GM12878 (cell line): ENCODE measurements at regions not wholly inside any gene's neighbourhood (a gene's known extent, or its start where the extent isn't known, plus 50 kb on each side); places are given as distances from the start of the nearest gene placed in this dataset.

Experiments used
- ATAC-seq: fragments of 200-7000 bp; cut with Tn5 transposase; 3 replicates; pipeline ENCODE4 v1.9.1; 2020; ENCODE audit warnings: mild to moderate bottlenecking, moderate library complexity
- BruUV-seq: library from RNA; stranded (reverse); fragments of 400-500 nt; replicated peaks from 2 replicates; lab custom pipeline; 2021; lab: Mats Ljungman, UMichigan
- CTCF ChIA-PET: fragments of 300-600 bp; sonication (Branson Sonifier 250); formaldehyde crosslinking; extraction: SDS; loops from one replicate; lab custom pipeline; 2021; ENCODE audit warnings: inconsistent platforms; lab: Yijun Ruan, JAX
- POLR2A ChIA-PET: fragments of 350-600 bp; formaldehyde crosslinking; extraction: SDS; loops from one replicate; lab custom pipeline; 2021; ENCODE audit warnings: inconsistent platforms; lab: Charles Lee
- RAD21 ChIA-PET: fragments of 300-600 bp; sonication (Branson Sonifier 250); formaldehyde crosslinking; loops from one replicate; lab custom pipeline; 2023; ENCODE audit warnings: antibody characterized with exemption; ENCODE audit not compliant: unreplicated experiment; lab: Charles Lee
- SMC1A ChIA-PET: fragments of 300-600 bp; sonication (Branson Sonifier 250); formaldehyde crosslinking; loops from one replicate; lab custom pipeline; 2023; ENCODE audit not compliant: unreplicated experiment, uncharacterized antibody; lab: Charles Lee
- DNase-seq: peaks from one replicate; pipeline ENCODE4 v3.0.0-alpha.2; 2011; ENCODE audit warnings: low read depth, low spot score
- FAIRE-seq: peaks from 3 replicates; lab custom pipeline; 2011; peaks lifted over from hg19 to GRCh38; lab: Jason Lieb, UNC
- H2AFZ ChIP-seq: 2 replicates; pipeline ENCODE4 v1.6.0; 2011; ENCODE audit warnings: low read depth, low read length, control low read depth; ENCODE audit not compliant: control insufficient read depth
- H3K27ac ChIP-seq: 2 replicates; pipeline ENCODE4 v1.5.1; 2011; ENCODE audit warnings: control low read depth; ENCODE audit not compliant: control insufficient read depth, insufficient read depth
- H3K27me3 ChIP-seq, 2 experiments: replicated peaks in 1 of 2; 2 replicates each; pipeline versions ENCODE4 v1.6.0 to v1.6.1; 2011; ENCODE audit warnings: low read length in 1 of 2; ENCODE audit not compliant: control insufficient read depth in 2 of 2, insufficient read depth in 2 of 2
- H3K36me3 ChIP-seq, 2 experiments: 2 replicates each; pipeline ENCODE4 v1.5.1; 2011; ENCODE audit warnings: low read length in 1 of 2; ENCODE audit not compliant: control insufficient read depth in 2 of 2, insufficient read depth in 2 of 2
- H3K4me1 ChIP-seq: 2 replicates; pipeline ENCODE4 v1.6.1; 2011; ENCODE audit warnings: mild to moderate bottlenecking, low read length, moderate library complexity, mixed read lengths; ENCODE audit not compliant: control insufficient read depth, insufficient read depth
- H3K4me2 ChIP-seq: 2 replicates; pipeline ENCODE4 v1.6.0; 2011; ENCODE audit warnings: control low read depth; ENCODE audit not compliant: control insufficient read depth, insufficient read depth
- H3K4me3 ChIP-seq: fragments of 200-600 bp; sonication (generic); 2 replicates; pipeline ENCODE4 v1.5.1; 2016
- H3K79me2 ChIP-seq: 2 replicates; pipeline ENCODE4 v1.6.0; 2011; ENCODE audit warnings: low read length; ENCODE audit not compliant: control insufficient read depth, insufficient read depth
- H3K9ac ChIP-seq: 2 replicates; pipeline ENCODE4 v1.8.0; 2011; ENCODE audit warnings: low read length, control low read depth, mixed read lengths; ENCODE audit not compliant: control insufficient read depth, insufficient read depth
- H3K9me3 ChIP-seq: replicated peaks from 3 replicates; pipeline ENCODE4 v1.5.1; 2011; ENCODE audit warnings: mild to moderate bottlenecking, low read length; ENCODE audit not compliant: control insufficient read depth, insufficient read depth
- H4K20me1 ChIP-seq: 2 replicates; pipeline ENCODE4 v1.6.0; 2011; ENCODE audit not compliant: control insufficient read depth, insufficient read depth
- EED ChIP-seq: sonication (generic); IDR thresholded peaks from 2 replicates; pipeline ENCODE4 v1.6.1; 2016; ENCODE audit warnings: antibody characterized with exemption, low read depth
- NFIC ChIP-seq: IDR thresholded peaks from 2 replicates; pipeline ENCODE4 v1.6.1; 2012; ENCODE audit warnings: low read depth, mild to moderate bottlenecking, inconsistent platforms, low read length, moderate library complexity
- SMAD1 ChIP-seq: fragments of 450-650 bp; IDR thresholded peaks from 2 replicates; pipeline ENCODE4 v1.6.1; 2018; ENCODE audit warnings: mild to moderate bottlenecking, low read depth; ENCODE audit not compliant: partially characterized antibody
- TAF1 ChIP-seq: IDR thresholded peaks from 2 replicates; pipeline ENCODE4 v1.6.1; 2011; ENCODE audit warnings: mild to moderate bottlenecking, low read depth, low read length, borderline replicate concordance
- WGBS: methylation state at CpG from one replicate; pipeline ENCODE4 v1.1.6; 2016; ENCODE audit warnings: low lambda C conversion rate; ENCODE audit not compliant: insufficient replicate concordance, insufficient coverage; ENCODE audit errors: missing lambda C conversion rate; 5-methylcytosine and 5-hydroxymethylcytosine counted together
- in situ Hi-C: fragments of 300-500 bp; cut with MboI; formaldehyde crosslinking; loops from 9 replicates; pipeline ENCODE4 v1.14.3; 2018; ENCODE audit warnings: mixed read lengths
- intact Hi-C: fragments of 100-400 bp; cut with micrococcal nuclease; formaldehyde crosslinking; loops from one replicate; pipeline ENCODE4 v1.14.2; 2022; ENCODE audit not compliant: unreplicated experiment
- TF ChIP-seq, protein P1 (sequence below): IDR thresholded peaks from 2 replicates; pipeline ENCODE4 v1.6.1; 2012; ENCODE audit warnings: mild to moderate bottlenecking, low read depth, low read length

DNA sequence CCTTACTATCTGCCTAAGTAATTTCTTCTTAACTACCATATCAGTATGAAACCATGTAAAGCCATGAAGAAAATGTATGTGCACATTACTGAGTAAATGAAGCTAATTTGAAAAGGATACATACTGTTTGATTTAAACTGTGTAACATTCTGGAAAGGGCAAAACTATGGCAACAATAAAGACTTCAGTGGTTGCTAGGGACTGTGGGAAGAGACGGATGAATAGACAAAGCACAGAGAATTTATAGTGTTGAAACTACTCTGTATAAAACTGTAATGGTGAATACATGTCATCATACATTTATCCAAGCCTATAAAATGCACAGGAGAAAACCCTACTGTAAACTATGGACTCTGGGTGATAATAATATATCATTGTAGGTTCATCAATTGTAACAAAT, 1103.7 kb upstream of the EPHA6 start:
- Histone ChIP-seq H3K36me3 (no peaks in the 10 kb centered on the region), H3K79me2 (no peaks in the 10 kb centered on the region), H3K27me3 (no peaks in the 10 kb centered on the region), H3K27ac (no peak overlapping the region), H3K9ac (no peak overlapping the region), H3K4me3 (no peak overlapping the region), H2AFZ (no peak overlapping the region)
- ChIA-PET CTCF (interaction anchor here (0.6 kb wide), 1 partner anchor 1216 kb away, joined by 3 read pairs; no protein-coding TSS in a partner anchor), SMC1A (no interaction called here), RAD21 (no interaction called here), POLR2A (no interaction called here)
- 21% methylated on average over 1 of the region's 1 CpG for WGBS
- DNase-seq = no peak
- in situ Hi-C loops = no loop called here
- no TSS peak for BruUV-seq
- intact Hi-C loops = no loop called here
- TF ChIP-seq SMAD1 (no peak), EED (no peak), TAF1 (no peak), NFIC (no peak)
- TF ChIP-seq, protein P1, sequence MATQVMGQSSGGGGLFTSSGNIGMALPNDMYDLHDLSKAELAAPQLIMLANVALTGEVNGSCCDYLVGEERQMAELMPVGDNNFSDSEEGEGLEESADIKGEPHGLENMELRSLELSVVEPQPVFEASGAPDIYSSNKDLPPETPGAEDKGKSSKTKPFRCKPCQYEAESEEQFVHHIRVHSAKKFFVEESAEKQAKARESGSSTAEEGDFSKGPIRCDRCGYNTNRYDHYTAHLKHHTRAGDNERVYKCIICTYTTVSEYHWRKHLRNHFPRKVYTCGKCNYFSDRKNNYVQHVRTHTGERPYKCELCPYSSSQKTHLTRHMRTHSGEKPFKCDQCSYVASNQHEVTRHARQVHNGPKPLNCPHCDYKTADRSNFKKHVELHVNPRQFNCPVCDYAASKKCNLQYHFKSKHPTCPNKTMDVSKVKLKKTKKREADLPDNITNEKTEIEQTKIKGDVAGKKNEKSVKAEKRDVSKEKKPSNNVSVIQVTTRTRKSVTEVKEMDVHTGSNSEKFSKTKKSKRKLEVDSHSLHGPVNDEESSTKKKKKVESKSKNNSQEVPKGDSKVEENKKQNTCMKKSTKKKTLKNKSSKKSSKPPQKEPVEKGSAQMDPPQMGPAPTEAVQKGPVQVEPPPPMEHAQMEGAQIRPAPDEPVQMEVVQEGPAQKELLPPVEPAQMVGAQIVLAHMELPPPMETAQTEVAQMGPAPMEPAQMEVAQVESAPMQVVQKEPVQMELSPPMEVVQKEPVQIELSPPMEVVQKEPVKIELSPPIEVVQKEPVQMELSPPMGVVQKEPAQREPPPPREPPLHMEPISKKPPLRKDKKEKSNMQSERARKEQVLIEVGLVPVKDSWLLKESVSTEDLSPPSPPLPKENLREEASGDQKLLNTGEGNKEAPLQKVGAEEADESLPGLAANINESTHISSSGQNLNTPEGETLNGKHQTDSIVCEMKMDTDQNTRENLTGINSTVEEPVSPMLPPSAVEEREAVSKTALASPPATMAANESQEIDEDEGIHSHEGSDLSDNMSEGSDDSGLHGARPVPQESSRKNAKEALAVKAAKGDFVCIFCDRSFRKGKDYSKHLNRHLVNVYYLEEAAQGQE = no peak
- TF ChIP-seq, all 136 proteins: peak for 0
- ATAC-seq (no peak), FAIRE-seq (no peak)
- Histone ChIP-seq H4K20me1 (no peaks in the 10 kb centered on the region), H3K4me2 (no peak overlapping the region), H3K9me3 (no peaks in the 10 kb centered on the region), H3K4me1 (no peaks in the 10 kb centered on the region)
